ENCODE measurements at regions not wholly inside any gene's neighbourhood (a gene's known extent, or its start where the extent isn't known, plus 50 kb on each side); places are given as distances from the start of the nearest gene placed in this dataset.

- TF ChIP-seq ZNF282 (IDR thresholded peaks at IDR 0.05; ENCODE audit: partially characterized antibody) (no peak), POGZ (CRISPR knock-in tag; IDR thresholded peaks at IDR 0.05) (no peak), IRF1 (CRISPR knock-in tag; IDR thresholded peaks at IDR 0.05; ENCODE audit: low read depth) (no peak), SMARCC2 (IDR thresholded peaks at IDR 0.05) (no peak), MAZ (IDR thresholded peaks at IDR 0.05; ENCODE audit: borderline replicate concordance, low read depth, low read length) (0 out of 2 replicates have a peak, but pooled peaks have one; percentile 30), MAZ (CRISPR knock-in tag; IDR thresholded peaks at IDR 0.05; ENCODE audit: low read depth) (no peak), TCF7L2 (IDR thresholded peaks at IDR 0.05; ENCODE audit: low read depth, low read length) (no peak), EP300 (IDR thresholded peaks at IDR 0.05; ENCODE audit: low read depth in 2 of 2, low read length in 2 of 2) (peak in 1 of 2 experiments; percentile 60; a peak in 1 of 4 replicates), EP300 (CRISPR knock-in tag; IDR thresholded peaks at IDR 0.05; ENCODE audit: borderline replicate concordance) (no peak), ZNF780A (CRISPR knock-in tag; IDR thresholded peaks at IDR 0.05) (no peak), FIP1L1 (IDR thresholded peaks at IDR 0.05; ENCODE audit: borderline replicate concordance, insufficient read depth, low read depth, low read length) (no peak)
- TF ChIP-seq, protein P1, sequence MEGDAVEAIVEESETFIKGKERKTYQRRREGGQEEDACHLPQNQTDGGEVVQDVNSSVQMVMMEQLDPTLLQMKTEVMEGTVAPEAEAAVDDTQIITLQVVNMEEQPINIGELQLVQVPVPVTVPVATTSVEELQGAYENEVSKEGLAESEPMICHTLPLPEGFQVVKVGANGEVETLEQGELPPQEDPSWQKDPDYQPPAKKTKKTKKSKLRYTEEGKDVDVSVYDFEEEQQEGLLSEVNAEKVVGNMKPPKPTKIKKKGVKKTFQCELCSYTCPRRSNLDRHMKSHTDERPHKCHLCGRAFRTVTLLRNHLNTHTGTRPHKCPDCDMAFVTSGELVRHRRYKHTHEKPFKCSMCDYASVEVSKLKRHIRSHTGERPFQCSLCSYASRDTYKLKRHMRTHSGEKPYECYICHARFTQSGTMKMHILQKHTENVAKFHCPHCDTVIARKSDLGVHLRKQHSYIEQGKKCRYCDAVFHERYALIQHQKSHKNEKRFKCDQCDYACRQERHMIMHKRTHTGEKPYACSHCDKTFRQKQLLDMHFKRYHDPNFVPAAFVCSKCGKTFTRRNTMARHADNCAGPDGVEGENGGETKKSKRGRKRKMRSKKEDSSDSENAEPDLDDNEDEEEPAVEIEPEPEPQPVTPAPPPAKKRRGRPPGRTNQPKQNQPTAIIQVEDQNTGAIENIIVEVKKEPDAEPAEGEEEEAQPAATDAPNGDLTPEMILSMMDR (CRISPR knock-in tag; IDR thresholded peaks at IDR 0.05) = no peak
Observed at GRCh38 chr9:95746408-95747180, 128.9 kb upstream of the ERCC6L2 start.

Data from HepG2 (cell line).